Mucosa of descending colon (tissue), 3 donors: ENCODE measurements at regions not wholly inside any gene's neighbourhood (a gene's known extent, or its start where the extent isn't known, plus 50 kb on each side); places are given as distances from the start of the nearest gene placed in this dataset.

Experiments used
- ATAC-seq: fragments of 200-7000 bp; cut with Tn5 transposase; one replicate; pipeline ENCODE4 v1.9.1; 2020; ENCODE audit warnings: mild to moderate bottlenecking, moderate library complexity
- DNase-seq, 3 donors: peaks; one replicate each; pipeline ENCODE4 v3.0.0-alpha.2; 2020
- H3K36me3 ChIP-seq: fragments of 200-600 bp; one replicate; pipeline ENCODE4 v1.8.0; 2021; ENCODE audit warnings: low read depth, mild to moderate bottlenecking
- H3K4me1 ChIP-seq: fragments of 200-600 bp; one replicate; pipeline ENCODE4 v1.8.0; 2021; ENCODE audit warnings: low read depth, mild to moderate bottlenecking
- H3K4me3 ChIP-seq: fragments of 200-600 bp; one replicate; pipeline ENCODE4 v1.8.0; 2021; ENCODE audit warnings: mild to moderate bottlenecking
- H3K9me3 ChIP-seq: fragments of 200-600 bp; one replicate; pipeline ENCODE4 v1.8.0; 2021; ENCODE audit warnings: mild to moderate bottlenecking
- intact Hi-C, 2 donors: fragments of 100-400 bp; cut with DNase I in 1 of 2; cut with micrococcal nuclease in 1 of 2; formaldehyde crosslinking; loops; one replicate each; pipeline versions ENCODE4 v1.11.0 to v1.11.1; 2022; cut with DNase I, micrococcal nuclease
- TF ChIP-seq, protein P1 (sequence below): fragments of 200-600 bp; IDR thresholded peaks from one replicate; pipeline ENCODE4 v1.8.0; 2022; ENCODE audit warnings: antibody characterized with exemption, mild to moderate bottlenecking
- donor health status: DM: no; HTN: no; CAD: no; lungs with moderate emphysema.
- donor health status: DM: no; HTN: no; CAD: no.
- donor health status: DM: no; HTN: yes; CAD: no.

GRCh38 chr7:96501318-96501717 is 179.4 kb upstream of the SLC25A13 start:
- ATAC-seq (no peak), DNase-seq (no peak)
- Histone ChIP-seq H3K4me1 (no peaks in the 10 kb centered on the region), H3K36me3 (no peaks in the 10 kb centered on the region), H3K9me3 (no peaks in the 10 kb centered on the region), H3K4me3 (no peak overlapping the region)
- TF ChIP-seq, protein P1, sequence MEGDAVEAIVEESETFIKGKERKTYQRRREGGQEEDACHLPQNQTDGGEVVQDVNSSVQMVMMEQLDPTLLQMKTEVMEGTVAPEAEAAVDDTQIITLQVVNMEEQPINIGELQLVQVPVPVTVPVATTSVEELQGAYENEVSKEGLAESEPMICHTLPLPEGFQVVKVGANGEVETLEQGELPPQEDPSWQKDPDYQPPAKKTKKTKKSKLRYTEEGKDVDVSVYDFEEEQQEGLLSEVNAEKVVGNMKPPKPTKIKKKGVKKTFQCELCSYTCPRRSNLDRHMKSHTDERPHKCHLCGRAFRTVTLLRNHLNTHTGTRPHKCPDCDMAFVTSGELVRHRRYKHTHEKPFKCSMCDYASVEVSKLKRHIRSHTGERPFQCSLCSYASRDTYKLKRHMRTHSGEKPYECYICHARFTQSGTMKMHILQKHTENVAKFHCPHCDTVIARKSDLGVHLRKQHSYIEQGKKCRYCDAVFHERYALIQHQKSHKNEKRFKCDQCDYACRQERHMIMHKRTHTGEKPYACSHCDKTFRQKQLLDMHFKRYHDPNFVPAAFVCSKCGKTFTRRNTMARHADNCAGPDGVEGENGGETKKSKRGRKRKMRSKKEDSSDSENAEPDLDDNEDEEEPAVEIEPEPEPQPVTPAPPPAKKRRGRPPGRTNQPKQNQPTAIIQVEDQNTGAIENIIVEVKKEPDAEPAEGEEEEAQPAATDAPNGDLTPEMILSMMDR: no peak
- intact Hi-C loops: no loop called here

- Histone ChIP-seq H3K4me3 (no peak overlapping the region), H3K4me1 (no peaks in the 10 kb centered on the region), H3K36me3 (no peaks in the 10 kb centered on the region), H3K9me3 (no peaks in the 10 kb centered on the region)
- intact Hi-C loops: no loop called here
- DNase-seq (no peak), ATAC-seq (no peak)
- TF ChIP-seq, protein P1: no peak
Observed at GRCh38 chr7:96499532-96499931, 177.6 kb upstream of the SLC25A13 start.

- DNase-seq: no peak
- no peak for ATAC-seq
- Histone ChIP-seq H3K9me3 (no peaks in the 10 kb centered on the region), H3K4me1 (no peaks in the 10 kb centered on the region), H3K36me3 (no peaks in the 10 kb centered on the region), H3K4me3 (no peak overlapping the region)
- intact Hi-C loops: no loop called here
- TF ChIP-seq, protein P1: no peak
Observed at GRCh38 chr7:96497567-96497966, 175.7 kb upstream of the SLC25A13 start.

GRCh38 chr7:96495751-96496216 is 173.9 kb upstream of the SLC25A13 start:
- DNase-seq (no peak), ATAC-seq (no peak)
- H3K9me3 ChIP-seq: no peaks in the 10 kb centered on the region
- TF ChIP-seq, protein P1: no peak
- no peak overlapping the region for H3K4me3 ChIP-seq
- H3K4me1 ChIP-seq: no peaks in the 10 kb centered on the region
- no peaks in the 10 kb centered on the region for H3K36me3 ChIP-seq
- intact Hi-C loops: no loop called here

GRCh38 chr7:96486681-96487080 is 164.8 kb upstream of the SLC25A13 start:
- no peak for ATAC-seq
- Histone ChIP-seq H3K4me1 (no peaks in the 10 kb centered on the region), H3K4me3 (no peak overlapping the region), H3K9me3 (no peaks in the 10 kb centered on the region), H3K36me3 (no peaks in the 10 kb centered on the region)
- intact Hi-C loops: no loop called here
- TF ChIP-seq, protein P1: no peak
- DNase-seq: no peak

- no peak for DNase-seq
- ATAC-seq: no peak
- no peaks in the 10 kb centered on the region for H3K9me3 ChIP-seq
- H3K36me3 ChIP-seq: no peaks in the 10 kb centered on the region
- no peak overlapping the region for H3K4me3 ChIP-seq
- intact Hi-C loops: no loop called here
- H3K4me1 ChIP-seq: no peaks in the 10 kb centered on the region
- TF ChIP-seq, protein P1: no peak
Observed at GRCh38 chr7:96484845-96485244, 162.9 kb upstream of the SLC25A13 start.
